Stimulated activated CD4-positive, alpha-beta T cell treated with anti-CD3 and anti-CD28 coated beads, Interleukin-12 subunit alpha, Interleukin-12 subunit beta, amount 100 ng/mL, for 4 hours (primary cell): ENCODE measurements at regions not wholly inside any gene's neighbourhood (a gene's known extent, or its start where the extent isn't known, plus 50 kb on each side); places are given as distances from the start of the nearest gene placed in this dataset.
"Not testable (repeated sequence)": the region's sequence is repeated elsewhere in the genome, so short reads cannot be mapped to it uniquely, and the experiment has no call there.

Experiments used
- DNase-seq: peaks from one replicate; pipeline ENCODE4 v3.0.0-alpha.2; 2020

GRCh38 chr10:90199513-90199912 is 498.1 kb downstream of the KIF20B start:
- no peak for DNase-seq

GRCh38 chr10:90204131-90204955 is 503.0 kb downstream of the KIF20B start:
- DNase-seq: no peak

- DNase-seq: no peak
Measured at GRCh38 chr10:90204956-90205314, 503.5 kb downstream of the KIF20B start.

GRCh38 chr10:90205340-90205739 is 503.9 kb downstream of the KIF20B start:
- no peak for DNase-seq

GRCh38 chr10:90213346-90213745 is 512.0 kb downstream of the KIF20B start:
- DNase-seq: no peak

- DNase-seq: no peak
Measured at GRCh38 chr10:90218846-90219245, 517.5 kb downstream of the KIF20B start.

- DNase-seq: no peak
Measured at GRCh38 chr10:90222372-90222771, 521.0 kb downstream of the KIF20B start.

- DNase-seq: no peak
Measured at GRCh38 chr10:90222939-90223338, 521.5 kb downstream of the KIF20B start.

GRCh38 chr10:90224791-90225566 is 523.6 kb downstream of the KIF20B start:
- DNase-seq: no peak

GRCh38 chr10:90226517-90226916 is 525.1 kb downstream of the KIF20B start:
- no peak for DNase-seq

GRCh38 chr10:90227217-90227656 is 525.8 kb downstream of the KIF20B start:
- DNase-seq: no peak

- DNase-seq: no peak
Measured at GRCh38 chr10:90227786-90228185, 526.4 kb downstream of the KIF20B start.

- no peak for DNase-seq
Measured at GRCh38 chr10:90229486-90229885, 528.1 kb downstream of the KIF20B start.

- DNase-seq: not testable (repeated sequence)
Measured at GRCh38 chr10:90233805-90234204, 532.4 kb downstream of the KIF20B start.

GRCh38 chr10:90245623-90246022 is 544.2 kb downstream of the KIF20B start:
- no peak for DNase-seq

- DNase-seq: not testable (repeated sequence)
Measured at GRCh38 chr10:90250784-90251183, 549.4 kb downstream of the KIF20B start.

GRCh38 chr10:90269699-90270098 is 568.3 kb downstream of the KIF20B start:
- DNase-seq: no peak

GRCh38 chr10:90274721-90275468 is 573.5 kb downstream of the KIF20B start:
- no peak for DNase-seq

GRCh38 chr10:90276894-90277475 is 575.6 kb downstream of the KIF20B start:
- no peak for DNase-seq

- no peak for DNase-seq
Measured at GRCh38 chr10:90286406-90286805, 571.4 kb downstream of the HTR7 start.

- no peak for DNase-seq
Measured at GRCh38 chr10:90286941-90287340, 570.9 kb downstream of the HTR7 start.

GRCh38 chr10:90288391-90288933 is 569.4 kb downstream of the HTR7 start:
- DNase-seq: no peak

GRCh38 chr10:90289037-90289436 is 568.8 kb downstream of the HTR7 start:
- DNase-seq: no peak
